Coronary artery (tissue), 2 donors: ENCODE measurements at regions not wholly inside any gene's neighbourhood (a gene's known extent, or its start where the extent isn't known, plus 50 kb on each side); places are given as distances from the start of the nearest gene placed in this dataset.

Experiments
- DNase-seq: peaks from one replicate; pipeline ENCODE4 v3.0.0-alpha.2; 2017; ENCODE audit warnings: low spot score
- H3K27ac ChIP-seq, 2 donors: fragments of 200-600 bp; sonication (generic); one replicate each; pipeline ENCODE4 v1.5.1; 2016 to 2019
- H3K4me3 ChIP-seq: fragments of 200-600 bp; sonication (generic); 2 replicates; pipeline ENCODE4 v1.5.1; 2016; ENCODE audit warnings: mild to moderate bottlenecking, moderate library complexity
- TF ChIP-seq, protein P1 (sequence below): fragments of 200-600 bp; sonication (generic); IDR thresholded peaks from one replicate; pipeline ENCODE4 v1.5.1; 2019; ENCODE audit warnings: antibody characterized with exemption

DNA sequence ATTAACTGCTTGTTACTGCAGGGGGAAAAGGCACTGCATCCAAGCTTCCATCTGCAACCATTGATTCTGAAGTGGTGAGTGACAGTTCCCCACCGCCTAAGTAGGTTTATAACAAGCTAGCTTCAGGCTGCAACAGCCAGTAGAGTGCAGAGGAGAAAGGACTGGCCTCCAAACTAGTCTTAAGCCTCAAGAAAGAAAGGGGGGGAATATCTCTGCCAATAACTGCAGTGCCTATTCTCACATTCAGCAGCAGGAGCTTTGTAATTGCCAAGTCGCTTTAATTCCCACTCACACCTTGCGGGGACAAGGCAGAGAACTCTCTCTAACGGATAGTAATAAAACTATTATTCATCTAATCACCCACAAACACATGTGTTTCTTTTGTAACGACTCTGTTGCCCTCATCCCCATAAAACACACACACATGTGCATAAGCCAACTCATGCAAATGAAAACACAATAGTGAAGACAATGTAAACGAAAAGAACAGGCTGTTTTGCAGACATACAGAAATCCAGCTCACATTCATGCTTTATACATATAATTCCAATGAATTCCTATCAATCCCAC, 1963.3 kb upstream of the PIK3C3 start:
- H3K4me3 ChIP-seq = no peak overlapping the region
- H3K27ac ChIP-seq = no peak overlapping the region
- TF ChIP-seq, protein P1, sequence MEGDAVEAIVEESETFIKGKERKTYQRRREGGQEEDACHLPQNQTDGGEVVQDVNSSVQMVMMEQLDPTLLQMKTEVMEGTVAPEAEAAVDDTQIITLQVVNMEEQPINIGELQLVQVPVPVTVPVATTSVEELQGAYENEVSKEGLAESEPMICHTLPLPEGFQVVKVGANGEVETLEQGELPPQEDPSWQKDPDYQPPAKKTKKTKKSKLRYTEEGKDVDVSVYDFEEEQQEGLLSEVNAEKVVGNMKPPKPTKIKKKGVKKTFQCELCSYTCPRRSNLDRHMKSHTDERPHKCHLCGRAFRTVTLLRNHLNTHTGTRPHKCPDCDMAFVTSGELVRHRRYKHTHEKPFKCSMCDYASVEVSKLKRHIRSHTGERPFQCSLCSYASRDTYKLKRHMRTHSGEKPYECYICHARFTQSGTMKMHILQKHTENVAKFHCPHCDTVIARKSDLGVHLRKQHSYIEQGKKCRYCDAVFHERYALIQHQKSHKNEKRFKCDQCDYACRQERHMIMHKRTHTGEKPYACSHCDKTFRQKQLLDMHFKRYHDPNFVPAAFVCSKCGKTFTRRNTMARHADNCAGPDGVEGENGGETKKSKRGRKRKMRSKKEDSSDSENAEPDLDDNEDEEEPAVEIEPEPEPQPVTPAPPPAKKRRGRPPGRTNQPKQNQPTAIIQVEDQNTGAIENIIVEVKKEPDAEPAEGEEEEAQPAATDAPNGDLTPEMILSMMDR = no peak
- DNase-seq = no peak

- TF ChIP-seq, protein P1 = no peak
- no peak overlapping the region for H3K27ac ChIP-seq
Measured at GRCh38 chr18:39990540-39990939, 1964.5 kb upstream of the PIK3C3 start.

GRCh38 chr18:39976771-39977170, 1978.3 kb upstream of the PIK3C3 start:
- Histone ChIP-seq H3K4me3 (no peak overlapping the region), H3K27ac (no peak overlapping the region)
- TF ChIP-seq, protein P1 = no peak
- DNase-seq = no peak

More at GRCh38 chr18:39990540-39990939, 1964.5 kb upstream of the PIK3C3 start:
- DNase-seq = no peak
- no peak overlapping the region for H3K4me3 ChIP-seq

GRCh38 chr18:39972521-39972920, 1982.5 kb upstream of the PIK3C3 start:
- no peak for DNase-seq
- TF ChIP-seq, protein P1 = no peak
- Histone ChIP-seq H3K27ac (no peak overlapping the region), H3K4me3 (no peak overlapping the region)

GRCh38 chr18:39969803-39970494, 1985.1 kb upstream of the PIK3C3 start:
- DNase-seq = no peak
- no peak overlapping the region for H3K27ac ChIP-seq
- no peak overlapping the region for H3K4me3 ChIP-seq
- TF ChIP-seq, protein P1 = no peak

DNA sequence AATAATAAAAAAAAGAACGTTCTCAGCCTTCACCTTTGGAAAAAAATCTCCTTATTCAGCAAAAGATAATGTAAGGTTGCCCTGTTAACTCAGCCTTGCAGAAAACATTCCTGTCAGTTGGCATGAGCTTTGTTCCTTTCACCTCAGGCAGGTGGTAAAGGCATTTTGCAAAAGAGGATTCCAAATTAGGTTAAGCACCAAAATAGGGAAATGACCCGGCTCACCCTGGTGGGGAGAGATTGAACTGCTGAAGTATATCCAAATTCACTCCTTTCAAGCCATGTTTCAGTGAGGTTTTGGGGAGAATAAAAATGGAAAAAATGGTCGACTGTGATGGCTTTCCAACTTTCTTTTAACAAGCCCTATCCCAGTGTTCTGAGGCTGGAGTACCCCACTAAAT, 1988.8 kb upstream of the PIK3C3 start:
- Histone ChIP-seq H3K27ac (no peak overlapping the region), H3K4me3 (no peak overlapping the region)
- TF ChIP-seq, protein P1 = no peak
- DNase-seq = no peak

DNA sequence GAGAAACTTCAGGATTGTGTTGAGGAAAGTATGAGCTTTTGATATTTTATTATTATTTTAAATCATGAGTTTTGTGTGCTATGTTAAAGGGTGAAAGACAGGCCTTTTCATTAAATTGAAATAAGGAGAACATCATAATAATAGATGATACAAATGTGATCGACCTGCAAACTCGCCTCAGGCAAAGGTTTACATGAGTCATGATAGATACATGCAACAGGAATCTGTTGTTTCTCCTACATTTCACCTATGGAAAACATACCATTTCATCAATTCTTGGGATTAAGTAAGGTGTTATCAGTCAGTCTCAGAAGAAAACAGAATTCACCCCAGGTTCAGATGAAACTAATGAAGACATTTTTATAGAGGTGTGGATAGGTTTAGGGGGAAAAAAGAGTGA, 1992.5 kb upstream of the PIK3C3 start:
- no peak overlapping the region for H3K4me3 ChIP-seq
- no peak overlapping the region for H3K27ac ChIP-seq
- TF ChIP-seq, protein P1 = no peak
- no peak for DNase-seq
